K562 (cell line): ENCODE measurements at regions not wholly inside any gene's neighbourhood (a gene's known extent, or its start where the extent isn't known, plus 50 kb on each side); places are given as distances from the start of the nearest gene placed in this dataset.

ENCODE experiments used
- ATAC-seq: fragments of 200-7000 bp; cut with Tn5 transposase; 3 replicates; pipeline ENCODE4 v1.9.1; 2020; ENCODE audit warnings: moderate library complexity
- BruUV-seq: library from RNA; stranded (reverse); fragments of 400-500 nt; replicated peaks from 2 replicates; lab custom pipeline; 2021; lab: Mats Ljungman, UMichigan
- CTCF ChIA-PET: fragments of 300-600 bp; formaldehyde crosslinking; extraction: SDS; loops from one replicate; lab custom pipeline; 2021; ENCODE audit warnings: low intra/inter-chr PET ratio; lab: Yijun Ruan, JAX
- POLR2A ChIA-PET: fragments of 300-600, 350-650 bp; sonication (Branson Sonifier 250); formaldehyde crosslinking; extraction: SDS; loops from one replicate; lab custom pipeline; 2021; ENCODE audit warnings: antibody characterized with exemption, inconsistent platforms; lab: Yijun Ruan, JAX
- DNase-seq, 4 experiments: peaks; one replicate each; pipeline versions ENCODE4 v3.0.0 to v3.0.0-alpha.2; 2011 to 2018; ENCODE audit warnings: low spot score in 3 of 4, mixed read lengths in 3 of 4; ENCODE audit errors: extremely low read depth in 1 of 4
- FAIRE-seq: peaks from 2 replicates; lab custom pipeline; 2011; peaks lifted over from hg19 to GRCh38; lab: Jason Lieb, UNC
- H2AFZ ChIP-seq: 2 replicates; pipeline ENCODE4 v1.6.0; 2011; ENCODE audit warnings: low read depth, low read length, control low read depth, inconsistent platforms
- H3K27ac ChIP-seq: fragments of 200-600 bp; 3 replicates; pipeline ENCODE4 v1.8.0; 2011; ENCODE audit warnings: low read depth, mild to moderate bottlenecking, control low read depth, inconsistent platforms, low read length, moderate library complexity, mixed read lengths; ENCODE audit errors: extremely low read depth
- H3K27me3 ChIP-seq, 2 experiments: fragments of 300-600 bp in 1 of 2; 2 replicates in 1 of 2; 3 replicates in 1 of 2; pipeline versions ENCODE4 v1.6.0 to v1.8.0; 2011; ENCODE audit warnings: inconsistent platforms in 2 of 2, low read length in 2 of 2, mild to moderate bottlenecking in 1 of 2, mixed read lengths in 1 of 2, moderate library complexity in 1 of 2; ENCODE audit not compliant: control insufficient read depth in 2 of 2, insufficient read depth in 2 of 2
- H3K36me3 ChIP-seq: fragments of 300-600 bp; 3 replicates; pipeline ENCODE4 v1.8.0; 2011; ENCODE audit warnings: mild to moderate bottlenecking, low read length, inconsistent platforms; ENCODE audit not compliant: control insufficient read depth, insufficient read depth
- H3K4me1 ChIP-seq, 2 experiments: fragments of 200-600 bp in 1 of 2; replicated peaks in 1 of 2; 2 replicates in 1 of 2; 3 replicates in 1 of 2; pipeline versions ENCODE4 v1.5.1 to v1.8.0; 2011; ENCODE audit warnings: inconsistent platforms in 2 of 2, low read length in 2 of 2, mild to moderate bottlenecking in 1 of 2, mixed read lengths in 1 of 2, moderate library complexity in 1 of 2; ENCODE audit not compliant: control insufficient read depth in 2 of 2, insufficient read depth in 2 of 2
- H3K4me2 ChIP-seq: 2 replicates; pipeline ENCODE4 v1.6.1; 2011; ENCODE audit warnings: low read length, control low read depth, inconsistent platforms, mixed read lengths; ENCODE audit not compliant: insufficient read depth
- H3K4me3 ChIP-seq: fragments of 200-600 bp; sonication (generic), shearing (Covaris generic); 2 replicates; pipeline ENCODE4 v1.5.1; 2016; ENCODE audit warnings: control low read depth, inconsistent platforms
- H3K79me2 ChIP-seq: fragments of 200-600 bp; 3 replicates; pipeline ENCODE4 v1.8.0; 2011; ENCODE audit warnings: low read length, inconsistent platforms; ENCODE audit not compliant: control insufficient read depth, insufficient read depth
- H3K9ac ChIP-seq, 2 experiments: 2 replicates each; pipeline versions ENCODE4 v1.6.0 to v1.6.1; 2011; ENCODE audit warnings: low read depth in 2 of 2, low read length in 2 of 2, control low read depth in 1 of 2, inconsistent platforms in 1 of 2, mild to moderate bottlenecking in 1 of 2, mixed read lengths in 1 of 2; ENCODE audit not compliant: insufficient read depth in 1 of 2
- H3K9me1 ChIP-seq: one replicate; pipeline ENCODE4 v1.6.0; 2011; ENCODE audit warnings: inconsistent platforms, mild to moderate bottlenecking, low read length, moderate library complexity; ENCODE audit not compliant: control insufficient read depth, insufficient read depth
- H3K9me3 ChIP-seq: replicated peaks from 2 replicates; pipeline ENCODE4 v1.5.1; 2011; ENCODE audit warnings: low read depth, low read length, inconsistent platforms; ENCODE audit not compliant: control insufficient read depth, insufficient read depth
- H4K20me1 ChIP-seq: replicated peaks from 2 replicates; pipeline ENCODE4 v1.6.1; 2011; ENCODE audit warnings: low read length, inconsistent platforms, mixed read lengths; ENCODE audit not compliant: control insufficient read depth, insufficient read depth
- BACH1 ChIP-seq: fragments of 200-800 bp; sonication (Bioruptor generic); IDR thresholded peaks from 2 replicates; pipeline ENCODE4 v1.6.1; 2016; ENCODE audit warnings: missing genetic modification characterization, missing compliant biosample characterization
- CHD1 ChIP-seq: fragments of 200-600 bp; sonication (generic); IDR thresholded peaks from one replicate; pipeline ENCODE4 v1.6.1; 2012; ENCODE audit warnings: mild to moderate bottlenecking, moderate library complexity, low read length, inconsistent platforms
- FOXK1 ChIP-seq: sonication (generic); formaldehyde crosslinking; IDR thresholded peaks from 2 replicates; pipeline ENCODE4 v1.8.0; 2022; ENCODE audit warnings: missing genetic modification reagents, mild to moderate bottlenecking, borderline replicate concordance
- FUS ChIP-seq: fragments of 200-400 bp; formaldehyde crosslinking; optimal IDR thresholded peaks from 2 replicates; pipeline ENCODE3; 2017; ENCODE audit warnings: low read depth, low read length
- GMEB1 ChIP-seq: fragments of 250-450 bp; sonication (Bioruptor Pico); IDR thresholded peaks from 2 replicates; pipeline ENCODE4 v1.4.0; 2020; ENCODE audit warnings: mild to moderate bottlenecking
- JUND ChIP-seq, 2 experiments: IDR thresholded peaks; 2 replicates in 1 of 2; 3 replicates in 1 of 2; pipeline ENCODE4 v1.6.1; 2011; ENCODE audit warnings: borderline replicate concordance in 2 of 2, low read depth in 2 of 2, low read length in 2 of 2, improper control_type of control experiment in 1 of 2, missing biosample characterization in 1 of 2, missing genetic modification characterization in 1 of 2, missing genetic modification reagents in 1 of 2
- MEIS2 ChIP-seq: fragments of 450-650 bp; IDR thresholded peaks from 2 replicates; pipeline ENCODE4 v1.6.1; 2014; ENCODE audit warnings: mild to moderate bottlenecking; ENCODE audit not compliant: partially characterized antibody
- NFE2 ChIP-seq: IDR thresholded peaks from 2 replicates; pipeline ENCODE4 v1.6.1; 2014; ENCODE audit warnings: antibody characterized with exemption, low read depth
- USF2 ChIP-seq: sonication (generic); formaldehyde crosslinking; IDR thresholded peaks from 2 replicates; pipeline ENCODE4 v1.5.0; 2020; ENCODE audit warnings: missing genetic modification reagents
- ZBTB49 ChIP-seq: sonication (generic); formaldehyde crosslinking; IDR thresholded peaks from 2 replicates; pipeline ENCODE4 v1.8.0; 2022; ENCODE audit warnings: missing genetic modification reagents, mild to moderate bottlenecking, borderline replicate concordance
- WGBS: fragments of 100-300 bp; shearing (Covaris generic); methylation state at CpG from one replicate; pipeline ENCODE4 v1.1.6; 2016; ENCODE audit warnings: low coverage, mixed read lengths; ENCODE audit not compliant: insufficient coverage; ENCODE audit errors: missing lambda C conversion rate; 5-methylcytosine and 5-hydroxymethylcytosine counted together
- in situ Hi-C: fragments of 300-500 bp; cut with MboI; formaldehyde crosslinking; loops from 4 replicates; pipeline ENCODE4 v1.15.0; 2018; ENCODE audit warnings: inconsistent platforms, mixed read lengths
- intact Hi-C: fragments of 100-400 bp; cut with micrococcal nuclease; formaldehyde crosslinking; loops from 2 replicates; pipeline ENCODE4 v1.14.2; 2022

DNA sequence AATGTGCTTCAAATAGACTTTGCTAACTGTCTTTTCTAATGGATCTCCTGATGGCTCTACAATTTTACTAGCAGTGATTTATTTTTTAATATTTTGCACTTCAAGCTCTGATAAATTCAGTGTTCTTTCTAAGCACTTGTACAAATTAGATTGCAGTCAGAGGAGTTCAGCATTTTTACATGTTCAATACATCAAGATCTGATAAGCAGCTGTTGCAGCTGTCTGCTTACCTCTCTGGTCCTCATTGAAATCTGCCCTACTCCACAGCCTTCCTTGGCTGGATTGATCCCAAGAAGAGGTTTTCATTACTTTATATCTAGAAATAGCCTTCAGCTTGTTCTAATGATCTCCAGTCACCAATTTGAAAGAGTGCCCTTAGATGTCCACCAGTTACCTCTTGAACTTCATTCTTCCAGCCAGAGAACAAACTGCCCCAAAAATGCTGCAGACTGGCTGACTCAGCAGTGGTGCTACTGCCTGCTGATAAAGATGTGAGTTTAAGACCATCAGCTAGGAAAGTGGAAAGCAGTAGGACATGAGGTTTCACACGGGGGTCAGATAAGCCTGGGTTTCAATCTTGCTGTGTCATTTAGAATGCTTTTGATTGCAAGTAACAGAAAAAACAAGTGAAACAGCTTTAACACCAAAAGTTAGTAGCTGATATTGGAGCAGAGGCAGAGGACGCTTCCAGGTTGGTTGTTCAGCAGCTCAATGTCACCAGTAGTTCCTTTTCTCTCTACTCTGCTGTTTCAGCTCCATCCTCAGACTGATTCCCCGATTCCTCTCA lies 350.9 kb upstream of the NPVF start:
- WGBS = 0% methylated on average over 3 of the region's 3 CpGs
- Histone ChIP-seq H3K4me2 (no peak overlapping the region), H4K20me1 (no peaks in the 10 kb centered on the region), H3K27ac (no peak overlapping the region), H3K27me3 (peaks cover under 1 to 19% of the 10 kb centered on the region in 2 experiments; a peak in 3 of 5 replicates), H3K4me3 (no peak overlapping the region), H3K9me3 (no peaks in the 10 kb centered on the region), H3K9ac (no peak overlapping the region), H3K9me1 (peaks cover 3% of the 10 kb centered on the region), H3K4me1 (peaks cover 0 to 8% of the 10 kb centered on the region in 2 experiments; a peak in 1 of 5 replicates), H2AFZ (no peak overlapping the region), H3K79me2 (no peaks in the 10 kb centered on the region), H3K36me3 (no peaks in the 10 kb centered on the region)
- no TSS peak for BruUV-seq
- 0 out of 3 replicates have a peak, but pooled peaks have one; percentile 23 for ATAC-seq
- CTCF ChIA-PET = interaction anchor here (0.6 kb wide), 1 partner anchor 11 kb away, joined by 3 read pairs; no protein-coding TSS in a partner anchor
- peak in 2 of 4 experiments; percentile 21 to 60 for DNase-seq
- in situ Hi-C loops = no loop called here
- intact Hi-C loops = no loop called here
- POLR2A ChIA-PET = interaction anchor here (0.6 to 1.3 kb wide), 6 partner anchors 10 to 272 kb away, joined by 3 to 4 read pairs (median 4); no protein-coding TSS in a partner anchor
- FAIRE-seq = no peak
- no peak for TF ChIP-seq USF2 (CRISPR knock-in tag)
- no peak for TF ChIP-seq JUND (IDR thresholded peaks at IDR 0.05; ENCODE audit: borderline replicate concordance, low read depth, low read length)
- TF ChIP-seq JUND (tag; IDR thresholded peaks at IDR 0.05; ENCODE audit: borderline replicate concordance, low read depth, low read length) = peak; percentile 58; the same call in 2 of the 3 replicates
- TF ChIP-seq NFE2 = peak; percentile 77
- no peak for TF ChIP-seq MEIS2
- TF ChIP-seq FOXK1 = no peak
- TF ChIP-seq FUS = no peak
- peak; percentile 55; the same call in 1 of the 2 replicates for TF ChIP-seq BACH1
- TF ChIP-seq ZBTB49 (CRISPR knock-in tag) = no peak
- TF ChIP-seq CHD1 = no peak
- no peak for TF ChIP-seq GMEB1 (CRISPR knock-in tag)
